ENCODE measurements at regions not wholly inside any gene's neighbourhood (a gene's known extent, or its start where the extent isn't known, plus 50 kb on each side); places are given as distances from the start of the nearest gene placed in this dataset.

DNA sequence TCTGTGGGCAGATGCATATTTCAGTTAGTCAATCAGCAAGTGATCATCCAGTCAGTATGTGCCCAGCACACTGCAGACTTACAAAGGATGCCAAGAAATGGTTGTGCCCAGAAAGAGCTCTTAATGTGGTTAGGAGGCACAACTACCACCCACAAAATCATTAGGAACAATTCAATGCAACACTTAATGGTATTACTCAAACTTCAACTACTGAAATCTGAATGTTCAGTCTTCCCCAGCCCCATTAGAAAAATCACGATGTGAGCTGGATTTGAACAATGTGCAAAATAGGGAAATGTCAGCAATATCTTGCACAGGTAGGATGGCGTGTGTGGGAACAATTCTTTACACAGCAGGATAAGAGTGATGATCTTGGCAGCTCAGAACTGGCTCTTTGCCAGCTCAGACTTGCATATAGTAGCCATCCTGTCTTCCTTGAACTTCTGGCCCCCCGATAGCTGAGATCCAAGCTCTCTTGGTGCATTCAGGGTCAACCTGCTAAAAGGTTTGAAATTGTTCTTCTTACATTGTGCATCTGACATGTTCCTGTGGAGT lies 556.7 kb upstream of the HTR1E start:
- in situ Hi-C loops (cut with MboI; ENCODE audit: low pct_unique_long_range_greater_than_20kb, low sequenced_read_pairs, unreplicated experiment), result no loop called here
- TF ChIP-seq, protein P1, sequence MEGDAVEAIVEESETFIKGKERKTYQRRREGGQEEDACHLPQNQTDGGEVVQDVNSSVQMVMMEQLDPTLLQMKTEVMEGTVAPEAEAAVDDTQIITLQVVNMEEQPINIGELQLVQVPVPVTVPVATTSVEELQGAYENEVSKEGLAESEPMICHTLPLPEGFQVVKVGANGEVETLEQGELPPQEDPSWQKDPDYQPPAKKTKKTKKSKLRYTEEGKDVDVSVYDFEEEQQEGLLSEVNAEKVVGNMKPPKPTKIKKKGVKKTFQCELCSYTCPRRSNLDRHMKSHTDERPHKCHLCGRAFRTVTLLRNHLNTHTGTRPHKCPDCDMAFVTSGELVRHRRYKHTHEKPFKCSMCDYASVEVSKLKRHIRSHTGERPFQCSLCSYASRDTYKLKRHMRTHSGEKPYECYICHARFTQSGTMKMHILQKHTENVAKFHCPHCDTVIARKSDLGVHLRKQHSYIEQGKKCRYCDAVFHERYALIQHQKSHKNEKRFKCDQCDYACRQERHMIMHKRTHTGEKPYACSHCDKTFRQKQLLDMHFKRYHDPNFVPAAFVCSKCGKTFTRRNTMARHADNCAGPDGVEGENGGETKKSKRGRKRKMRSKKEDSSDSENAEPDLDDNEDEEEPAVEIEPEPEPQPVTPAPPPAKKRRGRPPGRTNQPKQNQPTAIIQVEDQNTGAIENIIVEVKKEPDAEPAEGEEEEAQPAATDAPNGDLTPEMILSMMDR (IDR thresholded peaks at IDR 0.05; ENCODE audit: extremely low read depth, insufficient read depth, missing control alignments), result no peak
- no peak for DNase-seq (ENCODE audit: low spot score)

DNA sequence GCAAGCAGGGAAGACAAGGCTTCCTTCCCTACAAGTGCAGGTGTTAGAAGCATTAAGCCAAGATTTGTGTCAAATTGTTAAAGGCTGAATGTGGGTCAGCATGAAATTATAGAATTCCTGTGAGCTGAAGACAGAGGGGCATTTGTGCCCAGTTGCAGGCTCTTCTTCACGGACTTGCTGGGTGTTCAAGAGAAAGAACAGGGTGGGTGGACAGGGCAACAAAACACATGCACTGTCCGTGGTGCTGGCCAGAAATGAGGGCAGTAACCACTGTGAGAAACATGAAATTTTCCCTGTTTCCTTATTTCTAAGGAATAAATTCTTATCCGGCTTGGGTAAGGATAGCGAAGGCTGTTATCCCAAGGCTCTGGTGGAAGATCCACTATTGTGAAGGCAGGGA lies 579.5 kb upstream of the HTR1E start:
- no peak for DNase-seq (ENCODE audit: low spot score)
- TF ChIP-seq, protein P1 (IDR thresholded peaks at IDR 0.05; ENCODE audit: extremely low read depth, insufficient read depth, missing control alignments), result no peak
- in situ Hi-C loops (cut with MboI; ENCODE audit: low pct_unique_long_range_greater_than_20kb, low sequenced_read_pairs, unreplicated experiment), result no loop called here

DNA sequence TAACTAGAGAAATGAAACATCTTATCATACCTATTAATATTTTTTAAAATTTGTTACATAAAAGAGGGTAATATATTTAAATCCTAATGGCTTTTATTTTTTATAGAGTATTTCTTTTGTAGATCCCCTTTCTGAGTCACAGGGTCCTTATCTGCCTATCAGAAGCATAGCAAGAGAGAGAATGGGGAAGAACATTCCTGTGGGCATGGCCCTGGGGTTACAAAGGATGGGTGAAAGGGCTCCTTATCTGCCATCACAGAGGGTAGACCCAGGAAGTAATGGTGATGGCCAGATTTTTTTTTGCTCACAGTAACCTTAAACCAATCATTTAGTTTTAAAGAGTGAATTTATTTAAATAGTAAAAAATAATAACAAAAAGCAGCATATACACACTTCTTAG lies 582.1 kb upstream of the HTR1E start:
- TF ChIP-seq, protein P1 (IDR thresholded peaks at IDR 0.05; ENCODE audit: extremely low read depth, insufficient read depth, missing control alignments), result no peak
- in situ Hi-C loops (cut with MboI; ENCODE audit: low pct_unique_long_range_greater_than_20kb, low sequenced_read_pairs, unreplicated experiment), result no loop called here
- no peak for DNase-seq (ENCODE audit: low spot score)

DNA sequence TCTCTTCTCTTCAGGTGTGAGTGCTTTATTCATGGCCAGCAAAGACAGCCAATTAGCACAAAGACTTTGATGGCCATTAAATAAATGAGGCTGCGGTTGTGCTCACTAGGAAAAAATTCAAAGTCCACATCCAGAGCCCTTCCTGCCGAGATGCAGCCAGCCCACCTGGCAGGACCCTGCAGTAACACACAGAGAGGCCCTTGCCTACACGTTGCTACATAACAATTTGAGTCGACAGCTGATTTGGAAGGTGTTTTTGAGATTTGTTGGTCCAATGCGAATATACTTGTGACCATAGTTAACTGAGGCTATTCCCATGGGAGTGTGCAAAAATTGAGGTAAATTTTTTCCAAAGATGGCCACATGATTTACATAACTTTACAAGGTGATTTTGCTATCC lies 605.4 kb upstream of the HTR1E start:
- DNase-seq (ENCODE audit: low spot score), result no peak
- in situ Hi-C loops (cut with MboI; ENCODE audit: low pct_unique_long_range_greater_than_20kb, low sequenced_read_pairs, unreplicated experiment), result no loop called here
- TF ChIP-seq, protein P1 (IDR thresholded peaks at IDR 0.05; ENCODE audit: extremely low read depth, insufficient read depth, missing control alignments), result no peak

DNA sequence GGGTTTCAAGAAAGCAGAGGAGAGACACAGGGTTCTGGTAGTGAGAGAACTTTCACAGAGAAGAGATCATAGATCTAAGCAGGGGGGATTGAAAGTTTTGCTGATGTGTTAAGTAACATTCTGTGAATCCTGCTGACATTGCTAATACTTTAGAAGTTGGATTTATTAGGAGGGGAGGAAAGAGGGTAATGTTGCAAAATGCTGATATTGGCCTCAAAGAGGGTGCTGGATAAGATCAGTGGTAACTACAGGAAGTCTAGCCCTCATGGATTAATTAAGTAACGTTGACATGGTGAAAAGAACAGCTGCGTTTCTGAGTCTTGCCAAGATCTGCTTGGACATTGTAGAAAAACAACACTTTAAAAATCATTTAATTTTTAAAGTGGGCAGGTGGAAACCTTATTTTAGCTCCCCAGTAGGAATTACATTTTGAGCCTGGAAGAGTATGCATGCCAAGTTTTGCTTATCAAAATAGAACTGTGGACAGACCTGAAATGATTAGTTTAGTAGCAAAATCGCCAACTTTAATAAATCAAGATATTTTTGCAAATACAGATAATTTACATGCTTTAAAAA lies 606.0 kb upstream of the HTR1E start:
- in situ Hi-C loops (cut with MboI; ENCODE audit: low pct_unique_long_range_greater_than_20kb, low sequenced_read_pairs, unreplicated experiment), result no loop called here
- TF ChIP-seq, protein P1 (IDR thresholded peaks at IDR 0.05; ENCODE audit: extremely low read depth, insufficient read depth, missing control alignments), result no peak
- DNase-seq (ENCODE audit: low spot score), result no peak

DNA sequence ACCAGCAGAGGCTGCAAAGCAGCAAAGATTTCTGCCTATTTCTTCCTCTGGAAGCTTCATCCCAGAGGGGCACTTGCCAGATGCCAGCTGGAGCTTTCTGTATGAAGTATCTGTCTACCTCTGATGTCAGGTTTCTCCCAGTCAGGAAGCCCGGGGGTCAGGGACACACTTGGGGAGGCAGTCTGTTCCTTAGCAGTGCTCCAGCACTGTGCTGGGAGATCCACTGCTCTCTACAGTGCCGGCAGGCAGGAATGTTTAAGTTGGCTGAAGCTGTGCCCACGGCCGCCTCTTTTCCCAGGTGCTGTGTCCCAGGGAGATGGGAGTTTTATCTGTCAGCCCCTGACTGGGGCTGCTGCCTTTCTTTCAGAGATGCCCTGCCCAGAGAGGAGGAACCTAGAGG lies 631.1 kb upstream of the HTR1E start:
- TF ChIP-seq, protein P1 (IDR thresholded peaks at IDR 0.05; ENCODE audit: extremely low read depth, insufficient read depth, missing control alignments), result no peak
- DNase-seq (ENCODE audit: low spot score), result no peak
- in situ Hi-C loops (cut with MboI; ENCODE audit: low pct_unique_long_range_greater_than_20kb, low sequenced_read_pairs, unreplicated experiment), result no loop called here
